GM12878 (cell line): ENCODE measurements at regions not wholly inside any gene's neighbourhood (a gene's known extent, or its start where the extent isn't known, plus 50 kb on each side); places are given as distances from the start of the nearest gene placed in this dataset.

Source experiments
- ATAC-seq: fragments of 200-7000 bp; cut with Tn5 transposase; 3 replicates; pipeline ENCODE4 v1.9.1; 2020; ENCODE audit warnings: mild to moderate bottlenecking, moderate library complexity
- BruUV-seq: library from RNA; stranded (reverse); fragments of 400-500 nt; replicated peaks from 2 replicates; lab custom pipeline; 2021; lab: Mats Ljungman, UMichigan
- CTCF ChIA-PET: fragments of 300-600 bp; sonication (Branson Sonifier 250); formaldehyde crosslinking; extraction: SDS; loops from one replicate; lab custom pipeline; 2021; ENCODE audit warnings: inconsistent platforms; lab: Yijun Ruan, JAX
- POLR2A ChIA-PET: fragments of 350-600 bp; formaldehyde crosslinking; extraction: SDS; loops from one replicate; lab custom pipeline; 2021; ENCODE audit warnings: inconsistent platforms; lab: Charles Lee
- RAD21 ChIA-PET: fragments of 300-600 bp; sonication (Branson Sonifier 250); formaldehyde crosslinking; loops from one replicate; lab custom pipeline; 2023; ENCODE audit warnings: antibody characterized with exemption; ENCODE audit not compliant: unreplicated experiment; lab: Charles Lee
- SMC1A ChIA-PET: fragments of 300-600 bp; sonication (Branson Sonifier 250); formaldehyde crosslinking; loops from one replicate; lab custom pipeline; 2023; ENCODE audit not compliant: unreplicated experiment, uncharacterized antibody; lab: Charles Lee
- DNase-seq: peaks from one replicate; pipeline ENCODE4 v3.0.0-alpha.2; 2011; ENCODE audit warnings: low read depth, low spot score
- FAIRE-seq: peaks from 3 replicates; lab custom pipeline; 2011; peaks lifted over from hg19 to GRCh38; lab: Jason Lieb, UNC
- H2AFZ ChIP-seq: 2 replicates; pipeline ENCODE4 v1.6.0; 2011; ENCODE audit warnings: low read depth, low read length, control low read depth; ENCODE audit not compliant: control insufficient read depth
- H3K27ac ChIP-seq: 2 replicates; pipeline ENCODE4 v1.5.1; 2011; ENCODE audit warnings: control low read depth; ENCODE audit not compliant: control insufficient read depth, insufficient read depth
- H3K27me3 ChIP-seq, 2 experiments: replicated peaks in 1 of 2; 2 replicates each; pipeline versions ENCODE4 v1.6.0 to v1.6.1; 2011; ENCODE audit warnings: low read length in 1 of 2; ENCODE audit not compliant: control insufficient read depth in 2 of 2, insufficient read depth in 2 of 2
- H3K36me3 ChIP-seq, 2 experiments: 2 replicates each; pipeline ENCODE4 v1.5.1; 2011; ENCODE audit warnings: low read length in 1 of 2; ENCODE audit not compliant: control insufficient read depth in 2 of 2, insufficient read depth in 2 of 2
- H3K4me1 ChIP-seq: 2 replicates; pipeline ENCODE4 v1.6.1; 2011; ENCODE audit warnings: mild to moderate bottlenecking, low read length, moderate library complexity, mixed read lengths; ENCODE audit not compliant: control insufficient read depth, insufficient read depth
- H3K4me2 ChIP-seq: 2 replicates; pipeline ENCODE4 v1.6.0; 2011; ENCODE audit warnings: control low read depth; ENCODE audit not compliant: control insufficient read depth, insufficient read depth
- H3K4me3 ChIP-seq: fragments of 200-600 bp; sonication (generic); 2 replicates; pipeline ENCODE4 v1.5.1; 2016
- H3K79me2 ChIP-seq: 2 replicates; pipeline ENCODE4 v1.6.0; 2011; ENCODE audit warnings: low read length; ENCODE audit not compliant: control insufficient read depth, insufficient read depth
- H3K9ac ChIP-seq: 2 replicates; pipeline ENCODE4 v1.8.0; 2011; ENCODE audit warnings: low read length, control low read depth, mixed read lengths; ENCODE audit not compliant: control insufficient read depth, insufficient read depth
- H3K9me3 ChIP-seq: replicated peaks from 3 replicates; pipeline ENCODE4 v1.5.1; 2011; ENCODE audit warnings: mild to moderate bottlenecking, low read length; ENCODE audit not compliant: control insufficient read depth, insufficient read depth
- H4K20me1 ChIP-seq: 2 replicates; pipeline ENCODE4 v1.6.0; 2011; ENCODE audit not compliant: control insufficient read depth, insufficient read depth
- POU2F2 ChIP-seq: IDR thresholded peaks from 3 replicates; pipeline ENCODE4 v1.6.1; 2011; ENCODE audit warnings: low read depth, mild to moderate bottlenecking, low read length, borderline replicate concordance
- SIX5 ChIP-seq: IDR thresholded peaks from 2 replicates; pipeline ENCODE4 v1.6.1; 2011; ENCODE audit warnings: mild to moderate bottlenecking, low read depth, low read length, moderate library complexity; ENCODE audit not compliant: severe bottlenecking
- SMAD1 ChIP-seq: fragments of 450-650 bp; IDR thresholded peaks from 2 replicates; pipeline ENCODE4 v1.6.1; 2018; ENCODE audit warnings: mild to moderate bottlenecking, low read depth; ENCODE audit not compliant: partially characterized antibody
- SMAD5 ChIP-seq: IDR thresholded peaks from 2 replicates; pipeline ENCODE4 v1.6.1; 2016; ENCODE audit warnings: antibody characterized with exemption, low read depth
- TARDBP ChIP-seq: IDR thresholded peaks from 2 replicates; pipeline ENCODE4 v1.6.1; 2016; ENCODE audit warnings: borderline replicate concordance
- WGBS: methylation state at CpG from one replicate; pipeline ENCODE4 v1.1.6; 2016; ENCODE audit warnings: low lambda C conversion rate; ENCODE audit not compliant: insufficient replicate concordance, insufficient coverage; ENCODE audit errors: missing lambda C conversion rate; 5-methylcytosine and 5-hydroxymethylcytosine counted together
- in situ Hi-C: fragments of 300-500 bp; cut with MboI; formaldehyde crosslinking; loops from 9 replicates; pipeline ENCODE4 v1.14.3; 2018; ENCODE audit warnings: mixed read lengths
- intact Hi-C: fragments of 100-400 bp; cut with micrococcal nuclease; formaldehyde crosslinking; loops from one replicate; pipeline ENCODE4 v1.14.2; 2022; ENCODE audit not compliant: unreplicated experiment
- TF ChIP-seq, protein P1 (sequence below): fragments of 450-650 bp; IDR thresholded peaks from 2 replicates; pipeline ENCODE4 v1.6.1; 2018; ENCODE audit warnings: borderline replicate concordance, mild to moderate bottlenecking; ENCODE audit not compliant: partially characterized antibody
- TF ChIP-seq, protein P2 (sequence below): IDR thresholded peaks from 2 replicates; pipeline ENCODE4 v1.6.1; 2012; ENCODE audit warnings: low read depth, low read length, improper control_type of control experiment
- TF ChIP-seq, protein P3 (sequence below): IDR thresholded peaks from 2 replicates; pipeline ENCODE4 v1.6.1; 2012; ENCODE audit warnings: mild to moderate bottlenecking, low read depth, low read length
- TF ChIP-seq, protein P4 (sequence below): fragments of 450-650 bp; IDR thresholded peaks from 2 replicates; pipeline ENCODE4 v1.6.1; 2017; ENCODE audit warnings: mild to moderate bottlenecking, moderate library complexity

DNA sequence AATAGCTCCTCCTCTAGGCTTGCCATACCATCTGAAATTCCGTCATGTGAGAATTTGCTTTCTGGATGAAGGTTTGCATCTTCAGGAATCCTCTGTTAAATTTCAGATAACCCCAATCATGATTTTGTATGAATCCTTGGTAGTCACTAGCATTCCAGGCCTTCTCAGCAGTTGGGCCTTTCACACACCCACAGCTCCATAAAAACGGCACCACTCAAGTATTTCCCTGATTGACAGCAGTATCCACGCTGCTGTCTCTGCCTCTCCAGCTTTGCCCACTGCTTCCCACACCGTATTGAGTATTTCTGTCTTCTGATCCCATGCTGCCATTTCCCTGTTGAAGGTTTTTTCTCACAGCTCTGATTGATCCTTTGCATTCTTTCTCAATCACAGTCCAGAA is 208.7 kb upstream of the NCAM1 start:
- H3K27ac ChIP-seq, result no peak overlapping the region
- no peak overlapping the region for H2AFZ ChIP-seq
- DNase-seq, result no peak
- no peaks in the 10 kb centered on the region for H3K79me2 ChIP-seq
- no peak for FAIRE-seq
- no peaks in the 10 kb centered on the region for H4K20me1 ChIP-seq
- no peaks in the 10 kb centered on the region for H3K36me3 ChIP-seq
- no peaks in the 10 kb centered on the region for H3K4me1 ChIP-seq
- H3K4me2 ChIP-seq, result no peak overlapping the region
- ChIA-PET POLR2A (no interaction called here), RAD21 (no interaction called here)
- H3K9ac ChIP-seq, result no peak overlapping the region
- intact Hi-C loops, result no loop called here
- TF ChIP-seq POU2F2 (no peak), TARDBP (no peak), SIX5 (no peak), SMAD1 (no peak), SMAD5 (no peak)
- TF ChIP-seq, protein P1, sequence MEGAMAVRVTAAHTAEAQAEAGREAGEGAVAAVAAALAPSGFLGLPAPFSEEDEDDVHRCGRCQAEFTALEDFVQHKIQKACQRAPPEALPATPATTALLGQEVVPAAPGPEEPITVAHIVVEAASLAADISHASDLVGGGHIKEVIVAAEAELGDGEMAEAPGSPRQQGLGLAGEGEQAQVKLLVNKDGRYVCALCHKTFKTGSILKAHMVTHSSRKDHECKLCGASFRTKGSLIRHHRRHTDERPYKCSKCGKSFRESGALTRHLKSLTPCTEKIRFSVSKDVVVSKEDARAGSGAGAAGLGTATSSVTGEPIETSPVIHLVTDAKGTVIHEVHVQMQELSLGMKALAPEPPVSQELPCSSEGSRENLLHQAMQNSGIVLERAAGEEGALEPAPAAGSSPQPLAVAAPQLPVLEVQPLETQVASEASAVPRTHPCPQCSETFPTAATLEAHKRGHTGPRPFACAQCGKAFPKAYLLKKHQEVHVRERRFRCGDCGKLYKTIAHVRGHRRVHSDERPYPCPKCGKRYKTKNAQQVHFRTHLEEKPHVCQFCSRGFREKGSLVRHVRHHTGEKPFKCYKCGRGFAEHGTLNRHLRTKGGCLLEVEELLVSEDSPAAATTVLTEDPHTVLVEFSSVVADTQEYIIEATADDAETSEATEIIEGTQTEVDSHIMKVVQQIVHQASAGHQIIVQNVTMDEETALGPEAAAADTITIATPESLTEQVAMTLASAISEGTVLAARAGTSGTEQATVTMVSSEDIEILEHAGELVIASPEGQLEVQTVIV, result no peak
- TF ChIP-seq, protein P2, sequence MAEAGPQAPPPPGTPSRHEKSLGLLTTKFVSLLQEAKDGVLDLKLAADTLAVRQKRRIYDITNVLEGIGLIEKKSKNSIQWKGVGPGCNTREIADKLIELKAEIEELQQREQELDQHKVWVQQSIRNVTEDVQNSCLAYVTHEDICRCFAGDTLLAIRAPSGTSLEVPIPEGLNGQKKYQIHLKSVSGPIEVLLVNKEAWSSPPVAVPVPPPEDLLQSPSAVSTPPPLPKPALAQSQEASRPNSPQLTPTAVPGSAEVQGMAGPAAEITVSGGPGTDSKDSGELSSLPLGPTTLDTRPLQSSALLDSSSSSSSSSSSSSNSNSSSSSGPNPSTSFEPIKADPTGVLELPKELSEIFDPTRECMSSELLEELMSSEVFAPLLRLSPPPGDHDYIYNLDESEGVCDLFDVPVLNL, result no peak
- TF ChIP-seq, protein P3, sequence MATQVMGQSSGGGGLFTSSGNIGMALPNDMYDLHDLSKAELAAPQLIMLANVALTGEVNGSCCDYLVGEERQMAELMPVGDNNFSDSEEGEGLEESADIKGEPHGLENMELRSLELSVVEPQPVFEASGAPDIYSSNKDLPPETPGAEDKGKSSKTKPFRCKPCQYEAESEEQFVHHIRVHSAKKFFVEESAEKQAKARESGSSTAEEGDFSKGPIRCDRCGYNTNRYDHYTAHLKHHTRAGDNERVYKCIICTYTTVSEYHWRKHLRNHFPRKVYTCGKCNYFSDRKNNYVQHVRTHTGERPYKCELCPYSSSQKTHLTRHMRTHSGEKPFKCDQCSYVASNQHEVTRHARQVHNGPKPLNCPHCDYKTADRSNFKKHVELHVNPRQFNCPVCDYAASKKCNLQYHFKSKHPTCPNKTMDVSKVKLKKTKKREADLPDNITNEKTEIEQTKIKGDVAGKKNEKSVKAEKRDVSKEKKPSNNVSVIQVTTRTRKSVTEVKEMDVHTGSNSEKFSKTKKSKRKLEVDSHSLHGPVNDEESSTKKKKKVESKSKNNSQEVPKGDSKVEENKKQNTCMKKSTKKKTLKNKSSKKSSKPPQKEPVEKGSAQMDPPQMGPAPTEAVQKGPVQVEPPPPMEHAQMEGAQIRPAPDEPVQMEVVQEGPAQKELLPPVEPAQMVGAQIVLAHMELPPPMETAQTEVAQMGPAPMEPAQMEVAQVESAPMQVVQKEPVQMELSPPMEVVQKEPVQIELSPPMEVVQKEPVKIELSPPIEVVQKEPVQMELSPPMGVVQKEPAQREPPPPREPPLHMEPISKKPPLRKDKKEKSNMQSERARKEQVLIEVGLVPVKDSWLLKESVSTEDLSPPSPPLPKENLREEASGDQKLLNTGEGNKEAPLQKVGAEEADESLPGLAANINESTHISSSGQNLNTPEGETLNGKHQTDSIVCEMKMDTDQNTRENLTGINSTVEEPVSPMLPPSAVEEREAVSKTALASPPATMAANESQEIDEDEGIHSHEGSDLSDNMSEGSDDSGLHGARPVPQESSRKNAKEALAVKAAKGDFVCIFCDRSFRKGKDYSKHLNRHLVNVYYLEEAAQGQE, result no peak
- TF ChIP-seq, protein P4, sequence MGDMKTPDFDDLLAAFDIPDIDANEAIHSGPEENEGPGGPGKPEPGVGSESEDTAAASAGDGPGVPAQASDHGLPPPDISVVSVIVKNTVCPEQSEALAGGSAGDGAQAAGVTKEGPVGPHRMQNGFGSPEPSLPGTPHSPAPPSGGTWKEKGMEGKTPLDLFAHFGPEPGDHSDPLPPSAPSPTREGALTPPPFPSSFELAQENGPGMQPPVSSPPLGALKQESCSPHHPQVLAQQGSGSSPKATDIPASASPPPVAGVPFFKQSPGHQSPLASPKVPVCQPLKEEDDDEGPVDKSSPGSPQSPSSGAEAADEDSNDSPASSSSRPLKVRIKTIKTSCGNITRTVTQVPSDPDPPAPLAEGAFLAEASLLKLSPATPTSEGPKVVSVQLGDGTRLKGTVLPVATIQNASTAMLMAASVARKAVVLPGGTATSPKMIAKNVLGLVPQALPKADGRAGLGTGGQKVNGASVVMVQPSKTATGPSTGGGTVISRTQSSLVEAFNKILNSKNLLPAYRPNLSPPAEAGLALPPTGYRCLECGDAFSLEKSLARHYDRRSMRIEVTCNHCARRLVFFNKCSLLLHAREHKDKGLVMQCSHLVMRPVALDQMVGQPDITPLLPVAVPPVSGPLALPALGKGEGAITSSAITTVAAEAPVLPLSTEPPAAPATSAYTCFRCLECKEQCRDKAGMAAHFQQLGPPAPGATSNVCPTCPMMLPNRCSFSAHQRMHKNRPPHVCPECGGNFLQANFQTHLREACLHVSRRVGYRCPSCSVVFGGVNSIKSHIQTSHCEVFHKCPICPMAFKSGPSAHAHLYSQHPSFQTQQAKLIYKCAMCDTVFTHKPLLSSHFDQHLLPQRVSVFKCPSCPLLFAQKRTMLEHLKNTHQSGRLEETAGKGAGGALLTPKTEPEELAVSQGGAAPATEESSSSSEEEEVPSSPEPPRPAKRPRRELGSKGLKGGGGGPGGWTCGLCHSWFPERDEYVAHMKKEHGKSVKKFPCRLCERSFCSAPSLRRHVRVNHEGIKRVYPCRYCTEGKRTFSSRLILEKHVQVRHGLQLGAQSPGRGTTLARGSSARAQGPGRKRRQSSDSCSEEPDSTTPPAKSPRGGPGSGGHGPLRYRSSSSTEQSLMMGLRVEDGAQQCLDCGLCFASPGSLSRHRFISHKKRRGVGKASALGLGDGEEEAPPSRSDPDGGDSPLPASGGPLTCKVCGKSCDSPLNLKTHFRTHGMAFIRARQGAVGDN, result no peak
- TF ChIP-seq, all 136 proteins: peak for 0
- CTCF ChIA-PET, result interaction anchor here (1.7 kb wide), 1 partner anchor 165 kb away, joined by 4 read pairs; no protein-coding TSS in a partner anchor
- BruUV-seq, result no TSS peak
- H3K27me3 ChIP-seq, result no peaks in the 10 kb centered on the region; a peak in 2 of 4 replicates
- no peak overlapping the region for H3K4me3 ChIP-seq
- ATAC-seq, result no peak
- SMC1A ChIA-PET, result interaction anchor here (2.1 kb wide), 1 partner anchor 164 kb away, joined by 9 read pairs; no protein-coding TSS in a partner anchor
- WGBS, result 24% methylated on average over 4 of the region's 4 CpGs
- H3K9me3 ChIP-seq, result no peaks in the 10 kb centered on the region
- in situ Hi-C loops, result no loop called here
